ENCODE measurements at regions not wholly inside any gene's neighbourhood (a gene's known extent, or its start where the extent isn't known, plus 50 kb on each side); places are given as distances from the start of the nearest gene placed in this dataset.
"Not testable (repeated sequence)": the region's sequence is repeated elsewhere in the genome, so short reads cannot be mapped to it uniquely, and the experiment has no call there.

- H3K4me1 Mint-ChIP-seq = no peaks in the 10 kb centered on the region
- H3K4me3 Mint-ChIP-seq = no peak overlapping the region
- ATAC-seq (ENCODE audit: low read depth) (no peak), DNase-seq (no peak)
- TF ChIP-seq, protein P1, sequence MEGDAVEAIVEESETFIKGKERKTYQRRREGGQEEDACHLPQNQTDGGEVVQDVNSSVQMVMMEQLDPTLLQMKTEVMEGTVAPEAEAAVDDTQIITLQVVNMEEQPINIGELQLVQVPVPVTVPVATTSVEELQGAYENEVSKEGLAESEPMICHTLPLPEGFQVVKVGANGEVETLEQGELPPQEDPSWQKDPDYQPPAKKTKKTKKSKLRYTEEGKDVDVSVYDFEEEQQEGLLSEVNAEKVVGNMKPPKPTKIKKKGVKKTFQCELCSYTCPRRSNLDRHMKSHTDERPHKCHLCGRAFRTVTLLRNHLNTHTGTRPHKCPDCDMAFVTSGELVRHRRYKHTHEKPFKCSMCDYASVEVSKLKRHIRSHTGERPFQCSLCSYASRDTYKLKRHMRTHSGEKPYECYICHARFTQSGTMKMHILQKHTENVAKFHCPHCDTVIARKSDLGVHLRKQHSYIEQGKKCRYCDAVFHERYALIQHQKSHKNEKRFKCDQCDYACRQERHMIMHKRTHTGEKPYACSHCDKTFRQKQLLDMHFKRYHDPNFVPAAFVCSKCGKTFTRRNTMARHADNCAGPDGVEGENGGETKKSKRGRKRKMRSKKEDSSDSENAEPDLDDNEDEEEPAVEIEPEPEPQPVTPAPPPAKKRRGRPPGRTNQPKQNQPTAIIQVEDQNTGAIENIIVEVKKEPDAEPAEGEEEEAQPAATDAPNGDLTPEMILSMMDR (IDR thresholded peaks at IDR 0.05) = no peak
- no peak overlapping the region for H3K27ac Mint-ChIP-seq
- POLR2A ChIA-PET = no interaction called here
- H3K9me3 Mint-ChIP-seq = peaks cover 5% of the 10 kb centered on the region
- H3K27me3 Mint-ChIP-seq = no peaks in the 10 kb centered on the region
- intact Hi-C loops (cut with micrococcal nuclease) = no loop called here
- CTCF ChIA-PET = no interaction called here
- no peaks in the 10 kb centered on the region for H3K36me3 Mint-ChIP-seq (ENCODE audit: low read depth)
Observed at GRCh38 chr3:104040896-104041295, 1325.8 kb upstream of the ALCAM start.

- ATAC-seq (ENCODE audit: low read depth); POLR2A ChIA-PET; H3K4me1 Mint-ChIP-seq; H3K27me3 Mint-ChIP-seq; CTCF ChIA-PET; intact Hi-C loops (cut with micrococcal nuclease); DNase-seq; H3K4me3 Mint-ChIP-seq; H3K9me3 Mint-ChIP-seq; H3K36me3 Mint-ChIP-seq (ENCODE audit: low read depth); H3K27ac Mint-ChIP-seq: not testable (repeated sequence)
Observed at GRCh38 chr3:104043001-104043543, 1323.6 kb upstream of the ALCAM start.

DNA sequence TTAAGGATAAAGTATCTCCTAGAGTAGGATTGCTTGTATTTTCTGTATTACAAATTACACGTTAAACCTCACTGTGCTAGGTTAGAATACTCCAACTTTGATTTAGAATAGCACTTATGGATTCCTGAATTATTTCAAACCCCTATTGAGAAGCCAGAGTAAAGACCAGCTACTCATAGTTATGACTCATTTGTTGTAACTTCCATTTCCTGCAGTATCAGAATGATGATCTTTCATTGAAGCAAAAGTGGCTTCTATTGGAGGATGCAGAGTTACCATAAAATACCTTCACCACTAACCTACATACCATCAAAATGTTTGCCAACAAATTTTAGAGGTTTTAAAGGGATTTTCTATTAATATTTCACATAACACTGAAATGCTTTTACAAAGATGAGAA, 1322.7 kb upstream of the ALCAM start:
- peaks cover 2% of the 10 kb centered on the region for H3K27me3 Mint-ChIP-seq

DNA sequence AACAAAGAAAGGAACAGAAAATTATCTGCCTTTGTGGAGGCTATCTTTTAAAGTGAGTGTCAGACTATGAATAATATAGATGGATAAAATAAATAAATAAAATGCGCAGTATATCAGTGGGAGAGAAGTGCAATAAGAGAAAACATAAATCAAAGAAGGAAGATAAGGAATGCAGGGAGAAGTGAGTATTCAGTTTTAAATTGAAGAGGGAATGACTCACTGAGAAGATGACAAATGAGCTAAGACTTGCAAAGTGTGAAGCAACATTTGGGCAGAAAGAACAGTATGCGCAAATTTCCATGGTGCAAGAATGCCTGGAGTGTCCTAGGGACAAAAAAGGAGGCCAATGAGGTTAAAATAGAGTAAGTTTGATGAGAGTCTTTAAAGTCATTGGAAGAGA, 1300.1 kb upstream of the ALCAM start:
- TF ChIP-seq, protein P1 (IDR thresholded peaks at IDR 0.05) = no peak
- Mint-ChIP-seq H3K27me3 (no peaks in the 10 kb centered on the region), H3K4me1 (no peaks in the 10 kb centered on the region), H3K9me3 (no peaks in the 10 kb centered on the region), H3K36me3 (ENCODE audit: low read depth) (no peaks in the 10 kb centered on the region), H3K27ac (no peak overlapping the region), H3K4me3 (no peak overlapping the region)
- ChIA-PET CTCF (no interaction called here), POLR2A (no interaction called here)
- no peak for ATAC-seq (ENCODE audit: low read depth)
- DNase-seq = no peak
- intact Hi-C loops (cut with micrococcal nuclease) = no loop called here

More for the DNA sequence above, 1322.7 kb upstream of the ALCAM start:
- Mint-ChIP-seq H3K27ac (no peak overlapping the region), H3K36me3 (ENCODE audit: low read depth) (no peaks in the 10 kb centered on the region), H3K4me1 (no peaks in the 10 kb centered on the region), H3K4me3 (no peak overlapping the region), H3K9me3 (peaks cover 5% of the 10 kb centered on the region)
- intact Hi-C loops (cut with micrococcal nuclease) = no loop called here
- no peak for DNase-seq
- POLR2A ChIA-PET = no interaction called here
- no peak for ATAC-seq (ENCODE audit: low read depth)
- CTCF ChIA-PET = no interaction called here
- TF ChIP-seq, protein P1 (IDR thresholded peaks at IDR 0.05) = no peak

DNA sequence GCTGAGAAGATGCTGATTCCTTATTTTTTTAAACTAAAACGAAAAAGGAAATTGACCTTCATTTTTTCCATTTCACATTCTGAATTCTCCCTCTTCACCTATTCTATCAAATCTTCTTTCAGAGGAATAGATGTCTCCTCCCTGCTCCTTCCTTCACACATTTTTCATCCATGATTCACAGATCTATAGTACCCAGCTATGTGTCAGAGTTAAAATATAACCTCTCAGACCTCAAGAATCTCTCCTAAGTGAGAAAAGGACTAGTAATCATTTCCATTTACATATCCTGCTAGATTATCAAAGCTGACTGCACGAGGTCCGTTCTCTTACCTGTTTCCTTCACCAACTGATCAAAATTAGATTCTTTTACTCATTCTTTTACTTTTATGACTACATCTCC, 1297.6 kb upstream of the ALCAM start:
- no peaks in the 10 kb centered on the region for H3K27me3 Mint-ChIP-seq
- H3K9me3 Mint-ChIP-seq = no peaks in the 10 kb centered on the region
- no peaks in the 10 kb centered on the region for H3K36me3 Mint-ChIP-seq (ENCODE audit: low read depth)
- POLR2A ChIA-PET = no interaction called here
- H3K4me3 Mint-ChIP-seq = no peak overlapping the region
- CTCF ChIA-PET = no interaction called here
- intact Hi-C loops (cut with micrococcal nuclease) = no loop called here
- TF ChIP-seq, protein P1 (IDR thresholded peaks at IDR 0.05) = no peak
- no peak for DNase-seq
- H3K4me1 Mint-ChIP-seq = no peaks in the 10 kb centered on the region
- ATAC-seq (ENCODE audit: low read depth) = no peak
- H3K27ac Mint-ChIP-seq = no peak overlapping the region

GRCh38 chr3:104070906-104071305, 1295.8 kb upstream of the ALCAM start:
- H3K9me3 Mint-ChIP-seq = no peaks in the 10 kb centered on the region
- CTCF ChIA-PET = no interaction called here
- no peak overlapping the region for H3K27ac Mint-ChIP-seq
- no peaks in the 10 kb centered on the region for H3K36me3 Mint-ChIP-seq (ENCODE audit: low read depth)
- no peaks in the 10 kb centered on the region for H3K27me3 Mint-ChIP-seq
- TF ChIP-seq, protein P1 (IDR thresholded peaks at IDR 0.05) = no peak
- no peaks in the 10 kb centered on the region for H3K4me1 Mint-ChIP-seq
- no peak for ATAC-seq (ENCODE audit: low read depth)
- no peak overlapping the region for H3K4me3 Mint-ChIP-seq
- POLR2A ChIA-PET = no interaction called here
- intact Hi-C loops (cut with micrococcal nuclease) = no loop called here
- DNase-seq = no peak
